Heart right ventricle (tissue), 16 donors: ENCODE measurements at regions not wholly inside any gene's neighbourhood (a gene's known extent, or its start where the extent isn't known, plus 50 kb on each side); places are given as distances from the start of the nearest gene placed in this dataset.

Experiments
- ATAC-seq, 8 donors: fragments of 200-7000 bp; cut with Tn5 transposase; one replicate each; pipeline ENCODE4 v1.9.1; 2020; ENCODE audit warnings: mild to moderate bottlenecking in 8 of 8, moderate library complexity in 8 of 8, moderate number of reproducible peaks in 1 of 8
- DNase-seq, 2 donors: peaks; one replicate each; pipeline ENCODE4 v3.0.0-alpha.2; 2020
- H3K27ac ChIP-seq, 10 donors: fragments of 200-600 bp; sonication (generic) in 2 of 10; one replicate each; pipeline versions ENCODE4 v1.5.0 to v1.8.0; 2020 to 2022; ENCODE audit warnings: mild to moderate bottlenecking in 3 of 10
- H3K27me3 ChIP-seq, 7 donors: fragments of 200-600 bp; one replicate each; pipeline ENCODE4 v1.8.0; 2021 to 2022; ENCODE audit warnings: mild to moderate bottlenecking in 2 of 7
- H3K36me3 ChIP-seq, 9 donors: fragments of 200-600 bp; sonication (generic) in 1 of 9; one replicate each; pipeline versions ENCODE4 v1.5.0 to v1.8.0; 2020 to 2022; ENCODE audit warnings: mild to moderate bottlenecking in 2 of 9
- H3K4me1 ChIP-seq, 9 donors: fragments of 200-600 bp; sonication (generic) in 1 of 9; one replicate each; pipeline versions ENCODE4 v1.5.0 to v1.8.0; 2020 to 2022; ENCODE audit warnings: mild to moderate bottlenecking in 4 of 9
- H3K4me3 ChIP-seq, 10 donors: fragments of 200-600 bp; sonication (generic) in 2 of 10; one replicate each; pipeline versions ENCODE4 v1.5.0 to v1.8.0; 2020 to 2022; ENCODE audit warnings: mild to moderate bottlenecking in 7 of 10, moderate library complexity in 2 of 10
- H3K9me3 ChIP-seq, 11 donors: fragments of 200-600 bp in 10 of 11; sonication (generic) in 2 of 11; one replicate each; pipeline versions ENCODE4 v1.5.0 to v1.8.0; 2013 to 2022; ENCODE audit warnings: mild to moderate bottlenecking in 2 of 11, control low read depth in 1 of 11, moderate library complexity in 1 of 11
- WGBS, 2 donors: extraction: QIAGEN DNeasy Blood & Tissue Kit; methylation state at CpG; one replicate each; pipeline ENCODE4 v1.1.7; 2013; ENCODE audit warnings: inconsistent platforms in 1 of 2; 5-methylcytosine and 5-hydroxymethylcytosine counted together
- intact Hi-C, 10 donors: fragments of 100-400 bp; cut with DNase I; formaldehyde crosslinking; loops; one replicate each; pipeline versions ENCODE4 v1.11.1 to v1.14.2; 2022
- TF ChIP-seq, protein P1 (sequence below), 9 donors: fragments of 200-600 bp; sonication (generic) in 2 of 9; IDR thresholded peaks; one replicate each; pipeline versions ENCODE4 v1.5.0 to v1.8.0; 2021 to 2022; ENCODE audit warnings: antibody characterized with exemption in 9 of 9, mild to moderate bottlenecking in 5 of 9, moderate library complexity in 1 of 9
- donor health status: Arrhythmogenic right ventricular cardiomyopathy.
- donor health status: ischemic (EF 13 %, LVEDD 7.1; RV severe dilation, severe dysfunction).
- donor health status: healthy with polysubstance abuse.
- donor health status: DM: no; HTN: yes; CAD: no.
- donor health status: DM: no; HTN: no; CAD: no.
- donor health status: ischemic (EF 25% LVEDD 6.9; RV normal size, moderate dysfunction).
- donor health status: ischemic (EF 25% LVEDD 5.7; RV mildly dilated, moderate dysfunction).
- donor health status: healthy.
- donor health status: DM: yes; HTN: yes; CAD: no.
- donor health status: Ischemic cardiomyopathy.
- donor health status: ischemic (EF 35%, LVEDD 5.7; RV mildly dilated, moderate dysfunction).
- donor health status: nonischemic (EF 11% LVEDD 7.7; RV severe dilation, severe dysfunction).
- donor health status: DM: yes; HTN: yes; CAD: no.
- donor health status: PGD.
- donor health status: ischemic (EF 29% LVEDD 5.4; RV normal size, mild dysfunction).
- donor health status: nonischemic (EF 23%, LVEDD 6.1; RV moderate dilation, normal function).

DNA sequence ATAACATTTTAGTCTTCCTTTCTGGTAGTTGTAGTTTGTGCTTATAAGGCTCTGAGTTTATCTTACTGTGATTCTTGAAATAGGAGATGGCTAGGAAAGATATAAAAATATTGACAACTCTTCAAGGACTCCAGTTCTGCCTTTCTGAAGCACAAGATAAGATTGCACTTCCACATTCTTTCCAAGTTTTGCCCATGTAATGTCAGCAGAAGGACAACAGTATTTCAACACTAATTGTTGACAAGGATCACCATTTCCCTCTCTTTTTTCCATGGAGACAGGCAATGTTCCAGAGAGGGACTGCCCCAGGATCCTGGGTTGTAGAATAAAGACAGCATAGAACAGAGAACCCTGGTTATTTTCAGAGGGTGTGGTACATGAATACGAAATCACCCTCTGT is 279.1 kb upstream of the CNTNAP5 start:
- no peak overlapping the region for H3K4me3 ChIP-seq
- no peak for ATAC-seq
- H3K27ac ChIP-seq = no peak overlapping the region
- no peaks in the 10 kb centered on the region for H3K27me3 ChIP-seq
- WGBS, 2 donors = 63 to 68% methylated on average over 1 of the region's 1 CpG
- TF ChIP-seq, protein P1, sequence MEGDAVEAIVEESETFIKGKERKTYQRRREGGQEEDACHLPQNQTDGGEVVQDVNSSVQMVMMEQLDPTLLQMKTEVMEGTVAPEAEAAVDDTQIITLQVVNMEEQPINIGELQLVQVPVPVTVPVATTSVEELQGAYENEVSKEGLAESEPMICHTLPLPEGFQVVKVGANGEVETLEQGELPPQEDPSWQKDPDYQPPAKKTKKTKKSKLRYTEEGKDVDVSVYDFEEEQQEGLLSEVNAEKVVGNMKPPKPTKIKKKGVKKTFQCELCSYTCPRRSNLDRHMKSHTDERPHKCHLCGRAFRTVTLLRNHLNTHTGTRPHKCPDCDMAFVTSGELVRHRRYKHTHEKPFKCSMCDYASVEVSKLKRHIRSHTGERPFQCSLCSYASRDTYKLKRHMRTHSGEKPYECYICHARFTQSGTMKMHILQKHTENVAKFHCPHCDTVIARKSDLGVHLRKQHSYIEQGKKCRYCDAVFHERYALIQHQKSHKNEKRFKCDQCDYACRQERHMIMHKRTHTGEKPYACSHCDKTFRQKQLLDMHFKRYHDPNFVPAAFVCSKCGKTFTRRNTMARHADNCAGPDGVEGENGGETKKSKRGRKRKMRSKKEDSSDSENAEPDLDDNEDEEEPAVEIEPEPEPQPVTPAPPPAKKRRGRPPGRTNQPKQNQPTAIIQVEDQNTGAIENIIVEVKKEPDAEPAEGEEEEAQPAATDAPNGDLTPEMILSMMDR (IDR thresholded peaks at IDR 0.05) = no peak
- H3K36me3 ChIP-seq = no peaks in the 10 kb centered on the region
- H3K4me1 ChIP-seq = no peaks in the 10 kb centered on the region
- DNase-seq = no peak
- H3K9me3 ChIP-seq = peaks cover 0 to 4% (median 0%) of the 10 kb centered on the region in 11 donors
- intact Hi-C loops = no loop called here

DNA sequence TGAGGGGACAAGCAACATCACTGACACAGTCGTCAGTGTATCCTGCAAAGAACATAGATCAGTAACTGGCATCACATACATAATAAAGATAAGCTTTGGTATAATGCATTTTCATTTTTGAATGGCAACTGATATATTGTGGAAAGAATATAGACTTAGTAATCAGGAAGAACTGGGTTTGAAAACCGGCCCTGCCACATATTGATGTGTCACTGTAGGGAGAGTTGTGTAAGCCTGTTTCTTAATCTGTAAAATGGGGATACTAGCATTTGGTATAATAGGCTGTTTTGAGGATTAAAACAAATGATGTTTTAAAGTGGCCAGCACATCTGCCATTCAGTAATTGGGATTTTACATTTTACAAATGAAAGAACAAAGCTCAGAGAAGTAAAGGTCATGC is 277.8 kb upstream of the CNTNAP5 start:
- ATAC-seq (no peak), DNase-seq (no peak)
- no peak overlapping the region for H3K4me3 ChIP-seq
- no peaks in the 10 kb centered on the region for H3K4me1 ChIP-seq
- WGBS, 2 donors = 77 to 83% methylated on average over 2 of the region's 2 CpGs
- no peaks in the 10 kb centered on the region for H3K27me3 ChIP-seq
- TF ChIP-seq, protein P1 (IDR thresholded peaks at IDR 0.05) = no peak
- H3K27ac ChIP-seq = no peak overlapping the region
- intact Hi-C loops = no loop called here
- peaks cover 0 to 4% (median 0%) of the 10 kb centered on the region in 11 donors for H3K9me3 ChIP-seq
- no peaks in the 10 kb centered on the region for H3K36me3 ChIP-seq

DNA sequence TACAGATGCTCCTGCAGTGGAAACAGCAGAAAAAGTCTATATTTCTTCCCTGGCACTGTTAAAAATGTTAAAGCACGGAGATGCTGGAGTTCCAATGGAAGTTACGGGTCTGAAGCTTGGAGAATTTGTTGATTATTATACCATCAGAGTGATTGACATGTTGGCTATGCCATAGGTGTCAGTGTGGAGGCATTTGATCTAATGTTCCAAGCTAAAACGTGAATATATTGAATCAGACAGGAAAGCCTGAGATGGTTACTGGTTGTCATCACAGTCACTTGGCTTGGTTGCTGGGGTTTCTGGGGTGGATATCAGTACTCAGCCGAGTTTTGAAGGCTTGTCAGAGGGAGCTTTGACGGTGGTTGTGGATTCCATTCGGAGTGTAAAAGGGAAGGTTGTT is 262.9 kb upstream of the CNTNAP5 start:
- H3K4me3 ChIP-seq = no peak overlapping the region
- no peaks in the 10 kb centered on the region for H3K4me1 ChIP-seq
- 81 to 83% methylated on average over 6 of the region's 6 CpGs for WGBS, 2 donors
- DNase-seq = no peak
- intact Hi-C loops = no loop called here
- no peak overlapping the region for H3K27ac ChIP-seq
- no peak for ATAC-seq
- H3K27me3 ChIP-seq = no peaks in the 10 kb centered on the region
- H3K36me3 ChIP-seq = no peaks in the 10 kb centered on the region
- H3K9me3 ChIP-seq = peaks cover 0 to 66% (median 13%) of the 10 kb centered on the region in 11 donors
- TF ChIP-seq, protein P1 (IDR thresholded peaks at IDR 0.05) = no peak

DNA sequence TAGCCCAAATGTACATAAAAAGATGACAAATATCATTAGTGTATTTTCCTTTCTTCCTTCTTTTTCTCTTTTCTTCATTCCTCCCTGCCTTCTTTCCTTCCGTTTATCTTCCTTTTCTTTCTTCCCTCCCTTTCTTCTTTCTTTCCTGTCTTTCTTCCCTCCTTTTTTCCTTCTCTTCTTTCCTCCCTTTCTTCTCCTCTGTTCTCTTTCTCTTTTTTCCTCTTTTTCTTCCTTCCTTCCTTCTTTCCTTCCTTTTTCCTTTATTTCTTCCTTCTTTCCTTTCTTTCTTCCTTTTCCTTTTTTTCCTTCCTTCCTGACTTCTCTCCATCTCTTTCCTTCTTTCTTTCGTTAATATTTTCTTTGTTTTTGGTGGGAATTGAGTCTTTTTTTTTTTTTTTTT is 256.9 kb upstream of the CNTNAP5 start:
- whole genome bisulfite sequencing, 2 donors = 66 to 81% methylated on average over 2 of the region's 2 CpGs
- Histone ChIP-seq H3K4me1 (no peaks in the 10 kb centered on the region), H3K36me3 (no peaks in the 10 kb centered on the region), H3K27me3 (no peaks in the 10 kb centered on the region), H3K27ac (no peak overlapping the region), H3K9me3 (peaks cover 0 to 26% (median 3%) of the 10 kb centered on the region in 11 donors), H3K4me3 (no peak overlapping the region)
- DNase-seq = no peak
- no peak for ATAC-seq
- intact Hi-C loops = no loop called here
- TF ChIP-seq, protein P1 (IDR thresholded peaks at IDR 0.05) = no peak
